Breast epithelium (tissue), 3 donors: ENCODE measurements at regions not wholly inside any gene's neighbourhood (a gene's known extent, or its start where the extent isn't known, plus 50 kb on each side); places are given as distances from the start of the nearest gene placed in this dataset.

ENCODE experiments used
- CTCF ChIP-seq, 3 donors: fragments of 450-650 bp; IDR thresholded peaks; one replicate each; pipeline ENCODE4 v1.5.1; 2016 to 2017; ENCODE audit warnings: antibody characterized with exemption in 3 of 3, mild to moderate bottlenecking in 3 of 3, moderate library complexity in 3 of 3
- POLR2A ChIP-seq: fragments of 450-650 bp; IDR thresholded peaks from one replicate; pipeline ENCODE4 v1.6.1; 2016; ENCODE audit warnings: antibody characterized with exemption, mild to moderate bottlenecking, moderate library complexity

DNA sequence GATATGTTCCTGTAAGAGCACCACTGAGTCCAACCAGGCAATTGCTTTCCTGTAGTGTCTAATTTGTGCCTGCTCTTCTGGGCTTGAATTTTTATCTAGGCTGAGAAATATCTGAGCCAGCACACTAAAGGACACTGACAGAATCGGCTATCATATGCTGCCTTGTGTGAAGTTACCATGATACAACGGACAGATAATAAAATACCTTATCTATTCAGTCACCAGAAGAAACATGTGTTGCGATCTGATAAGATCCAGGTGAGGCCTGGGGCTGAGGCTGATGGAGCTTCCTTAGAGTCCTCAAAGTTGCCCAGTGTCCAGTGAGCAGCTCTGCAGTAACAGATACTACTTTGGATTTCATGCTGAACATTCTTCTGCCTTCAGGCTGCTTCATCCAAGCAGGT, 111.8 kb downstream of the ZNF518B start:
- TF ChIP-seq CTCF (IDR thresholded peaks at IDR 0.05) (no peak), POLR2A (no peak)
